H1 (cell line): ENCODE measurements at regions not wholly inside any gene's neighbourhood (a gene's known extent, or its start where the extent isn't known, plus 50 kb on each side); places are given as distances from the start of the nearest gene placed in this dataset.

ENCODE experiments used
- CTCF ChIA-PET: fragments of 300-600 bp; sonication (Branson Sonifier 250); formaldehyde crosslinking; loops from one replicate; lab custom pipeline; 2021; ENCODE audit not compliant: partially characterized antibody; lab: Charles Lee
- POLR2A ChIA-PET: fragments of 300-600 bp; sonication (Branson Sonifier 250); formaldehyde crosslinking; loops from one replicate; lab custom pipeline; 2021; ENCODE audit warnings: inconsistent platforms; ENCODE audit not compliant: partially characterized antibody; lab: Charles Lee
- DNase-seq, 2 experiments: peaks; one replicate each; pipeline versions ENCODE4 v3.0.0 to v3.0.0-alpha.2; 2010 to 2022; ENCODE audit warnings: low spot score in 2 of 2, low read depth in 1 of 2, mixed read lengths in 1 of 2
- FAIRE-seq: peaks from 2 replicates; lab custom pipeline; 2011; peaks lifted over from hg19 to GRCh38; lab: Jason Lieb, UNC
- H2AFZ ChIP-seq: 2 replicates; pipeline ENCODE4 v1.8.1; 2012; ENCODE audit warnings: low read length, inconsistent platforms
- H2AK5ac ChIP-seq: 2 replicates; pipeline ENCODE4 v1.6.1; 2013; ENCODE audit warnings: low read depth, low read length
- H2BK120ac ChIP-seq: replicated peaks from 2 replicates; pipeline ENCODE3; 2013; ENCODE audit warnings: low read depth, low read length, inconsistent platforms
- H2BK12ac ChIP-seq: 2 replicates; pipeline ENCODE4 v1.6.1; 2013; ENCODE audit warnings: low read depth, low read length
- H2BK15ac ChIP-seq: 2 replicates; pipeline ENCODE4 v1.6.1; 2013; ENCODE audit warnings: low read length
- H2BK20ac ChIP-seq: 2 replicates; pipeline ENCODE4 v1.6.1; 2013; ENCODE audit warnings: low read length
- H2BK5ac ChIP-seq: 2 replicates; pipeline ENCODE4 v1.6.1; 2013; ENCODE audit warnings: low read depth, low read length
- H3K14ac ChIP-seq: 2 replicates; pipeline ENCODE4 v1.6.1; 2013; ENCODE audit warnings: inconsistent platforms; ENCODE audit not compliant: insufficient read length
- H3K18ac ChIP-seq: 2 replicates; pipeline ENCODE4 v1.6.1; 2013; ENCODE audit warnings: low read length; ENCODE audit errors: extremely low read depth
- H3K23ac ChIP-seq: 2 replicates; pipeline ENCODE4 v1.6.1; 2013; ENCODE audit warnings: inconsistent platforms; ENCODE audit not compliant: insufficient read length
- H3K23me2 ChIP-seq: 2 replicates; pipeline ENCODE4 v1.6.1; 2013; ENCODE audit warnings: low read depth, low read length
- H3K27ac ChIP-seq: 2 replicates; pipeline ENCODE4 v1.6.1; 2011; ENCODE audit warnings: low read depth, low read length, inconsistent platforms
- H3K27me3 ChIP-seq, 4 experiments: replicated peaks in 1 of 4; 1 replicate in 1 of 4; 2 replicates in 3 of 4; pipeline versions ENCODE4 v1.6.1 to v1.8.1; 2011 to 2013; ENCODE audit warnings: low read length in 3 of 4, mild to moderate bottlenecking in 3 of 4, inconsistent platforms in 2 of 4, mixed read lengths in 2 of 4, moderate library complexity in 1 of 4; ENCODE audit not compliant: control insufficient read depth in 3 of 4, insufficient read depth in 3 of 4; ENCODE audit errors: extremely low read depth in 1 of 4
- H3K36me3 ChIP-seq, 4 experiments: 2 replicates each; pipeline versions ENCODE4 v1.6.1 to v1.8.1; 2011 to 2013; ENCODE audit warnings: mild to moderate bottlenecking in 4 of 4, low read length in 3 of 4, moderate library complexity in 2 of 4, control low read depth in 1 of 4, inconsistent platforms in 1 of 4; ENCODE audit not compliant: insufficient read depth in 4 of 4, control insufficient read depth in 2 of 4
- H3K4ac ChIP-seq: replicated peaks from 2 replicates; pipeline ENCODE3; 2013; ENCODE audit warnings: low read length, low read depth, mixed read lengths, inconsistent platforms; ENCODE audit not compliant: insufficient read length
- H3K4me1 ChIP-seq, 4 experiments: replicated peaks in 1 of 4; 1 replicate in 1 of 4; 2 replicates in 3 of 4; pipeline versions ENCODE4 v1.6.1 to v1.8.1; 2011 to 2013; ENCODE audit warnings: low read length in 3 of 4, inconsistent platforms in 2 of 4, mixed read lengths in 1 of 4; ENCODE audit not compliant: insufficient read depth in 4 of 4, control insufficient read depth in 3 of 4
- H3K4me2 ChIP-seq, 2 experiments: 2 replicates each; pipeline versions ENCODE4 v1.6.1 to v1.8.1; 2011 to 2013; ENCODE audit warnings: low read depth in 2 of 2, low read length in 2 of 2, control low read depth in 1 of 2, inconsistent platforms in 1 of 2, mild to moderate bottlenecking in 1 of 2; ENCODE audit not compliant: insufficient read depth in 1 of 2
- H3K4me3 ChIP-seq, 4 experiments: fragments of 200-600, 300-600 bp in 1 of 4; sonication (generic), shearing (Covaris generic), sonication (Bioruptor Twin) in 1 of 4; 2 replicates each; pipeline versions ENCODE4 v1.5.1 to v1.8.1; 2011 to 2016; ENCODE audit warnings: low read length in 4 of 4, low read depth in 3 of 4, control low read depth in 2 of 4, inconsistent platforms in 2 of 4, mild to moderate bottlenecking in 2 of 4, mixed read lengths in 1 of 4, moderate library complexity in 1 of 4; ENCODE audit not compliant: insufficient read depth in 2 of 4; ENCODE audit errors: extremely low read depth in 1 of 4
- H3K56ac ChIP-seq: replicated peaks from 2 replicates; pipeline ENCODE3; 2013; ENCODE audit warnings: low read depth, mild to moderate bottlenecking, mixed read lengths, low read length, inconsistent platforms; ENCODE audit not compliant: insufficient read length
- H3K79me1 ChIP-seq: 2 replicates; pipeline ENCODE4 v1.6.1; 2013; ENCODE audit warnings: low read depth, low read length, control low read depth
- H3K79me2 ChIP-seq, 2 experiments: 2 replicates each; pipeline versions ENCODE4 v1.6.1 to v1.8.1; 2012 to 2013; ENCODE audit warnings: low read length in 2 of 2, mild to moderate bottlenecking in 2 of 2, inconsistent platforms in 1 of 2; ENCODE audit not compliant: insufficient read depth in 2 of 2, control insufficient read depth in 1 of 2
- H3K9ac ChIP-seq, 4 experiments: replicated peaks in 1 of 4; 1 replicate in 1 of 4; 2 replicates in 3 of 4; pipeline versions ENCODE4 v1.6.1 to v1.8.1; 2011 to 2013; ENCODE audit warnings: low read depth in 3 of 4, low read length in 3 of 4, control low read depth in 2 of 4, mild to moderate bottlenecking in 2 of 4, moderate library complexity in 2 of 4, inconsistent platforms in 1 of 4; ENCODE audit errors: extremely low read depth in 1 of 4
- H3K9me3 ChIP-seq, 2 experiments: 2 replicates each; pipeline versions ENCODE4 v1.6.1 to v1.8.1; 2012 to 2013; ENCODE audit warnings: mild to moderate bottlenecking in 2 of 2, moderate library complexity in 2 of 2, control low read depth in 1 of 2, inconsistent platforms in 1 of 2, low read depth in 1 of 2, low read length in 1 of 2, mixed read lengths in 1 of 2; ENCODE audit not compliant: insufficient read depth in 2 of 2
- H4K20me1 ChIP-seq, 2 experiments: replicated peaks in 1 of 2; 2 replicates each; pipeline versions ENCODE3 to v1.8.1; 2011 to 2013; ENCODE audit warnings: inconsistent platforms in 2 of 2, low read length in 2 of 2, mild to moderate bottlenecking in 1 of 2; ENCODE audit not compliant: insufficient read depth in 2 of 2, control insufficient read depth in 1 of 2
- H4K5ac ChIP-seq: 2 replicates; pipeline ENCODE4 v1.6.1; 2013; ENCODE audit warnings: low read length, low read depth, mixed read lengths, inconsistent platforms; ENCODE audit not compliant: insufficient read length
- H4K8ac ChIP-seq: 2 replicates; pipeline ENCODE4 v1.8.0; 2013; ENCODE audit warnings: mild to moderate bottlenecking, moderate library complexity, low read length, inconsistent platforms; ENCODE audit not compliant: insufficient read depth; ENCODE audit errors: extremely low read depth
- H4K91ac ChIP-seq: replicated peaks from 2 replicates; pipeline ENCODE3; 2013; ENCODE audit warnings: low read length, mixed read lengths, inconsistent platforms; ENCODE audit not compliant: insufficient read length
- BACH1 ChIP-seq: IDR thresholded peaks from 2 replicates; pipeline ENCODE4 v1.6.1; 2012; ENCODE audit warnings: low read length, improper control_type of control experiment
- CREB1 ChIP-seq: IDR thresholded peaks from 2 replicates; pipeline ENCODE4 v1.6.1; 2012; ENCODE audit warnings: inconsistent platforms
- EP300 ChIP-seq, 2 experiments: IDR thresholded peaks; 1 replicate in 1 of 2; 2 replicates in 1 of 2; pipeline ENCODE4 v1.6.1; 2011 to 2012; ENCODE audit warnings: low read depth in 2 of 2, low read length in 2 of 2, mild to moderate bottlenecking in 2 of 2, borderline replicate concordance in 1 of 2, inconsistent platforms in 1 of 2, moderate library complexity in 1 of 2
- FOSL1 ChIP-seq: IDR thresholded peaks from 2 replicates; pipeline ENCODE4 v1.6.1; 2011; ENCODE audit warnings: mild to moderate bottlenecking, low read depth, low read length, moderate library complexity; ENCODE audit not compliant: insufficient read depth
- GTF2F1 ChIP-seq: IDR thresholded peaks from 2 replicates; pipeline ENCODE4 v1.6.1; 2012; ENCODE audit warnings: low read depth, low read length, improper control_type of control experiment, borderline replicate concordance
- WGBS, 2 experiments: shearing (Covaris generic) in 1 of 2; methylation state at CpG; one replicate each; pipeline versions ENCODE4 v1.1.6 to v1.1.7; 2013 to 2015; ENCODE audit warnings: low lambda C conversion rate in 2 of 2, mixed read lengths in 2 of 2, inconsistent platforms in 1 of 2, low coverage in 1 of 2, missing lambda C conversion rate in 1 of 2; ENCODE audit not compliant: insufficient replicate concordance in 2 of 2, insufficient coverage in 1 of 2, insufficient read length in 1 of 2; ENCODE audit errors: extremely low coverage in 1 of 2, missing lambda C conversion rate in 1 of 2; 5-methylcytosine and 5-hydroxymethylcytosine counted together

GRCh38 chr2:228690681-228691080, 509.2 kb upstream of the SPHKAP start:
- no peak overlapping the region; the same call in 1 of the 2 replicates for H2BK20ac ChIP-seq
- TF ChIP-seq BACH1 (no peak), FOSL1 (no peak), EP300 (IDR thresholded peaks at IDR 0.05; ENCODE audit: borderline replicate concordance in 1 of 2, low read depth in 2 of 2, low read length in 2 of 2) (no peak), CREB1 (no peak), GTF2F1 (no peak)

More at GRCh38 chr2:228690681-228691080, 509.2 kb upstream of the SPHKAP start:
- Histone ChIP-seq H3K9ac (no peak overlapping the region), H2AFZ (peak overlapping the region; percentile 82; the same call in 1 of the 2 replicates), H4K20me1 (no peaks in the 10 kb centered on the region), H3K4me2 (no peak overlapping the region), H3K4ac (no peak overlapping the region), H3K4me1 (no peaks in the 10 kb centered on the region), H4K91ac (no peak overlapping the region), H2BK15ac (no peak overlapping the region), H2BK12ac (no peak overlapping the region), H3K56ac (no peak overlapping the region), H4K8ac (no peak overlapping the region), H3K36me3 (no peaks in the 10 kb centered on the region), H3K14ac (no peak overlapping the region), H3K79me2 (no peaks in the 10 kb centered on the region), H3K23me2 (no peaks in the 10 kb centered on the region; the same call in 1 of the 2 replicates), H3K4me3 (no peak overlapping the region), H3K27me3 (no peaks in the 10 kb centered on the region), H3K23ac (no peak overlapping the region), H3K27ac (no peak overlapping the region), H4K5ac (no peak overlapping the region), H2BK120ac (no peak overlapping the region), H2AK5ac (no peak overlapping the region), H2BK5ac (no peak overlapping the region), H3K79me1 (no peaks in the 10 kb centered on the region), H3K9me3 (no peaks in the 10 kb centered on the region), H3K18ac (no peak overlapping the region; the same call in 1 of the 2 replicates)
- DNase-seq, result no peak
- FAIRE-seq, result no peak
- ChIA-PET POLR2A (no interaction called here), CTCF (interaction anchor here (0.6 to 3.0 kb wide), 9 partner anchors 8 to 1027 kb away, joined by 3 to 32 read pairs (median 3); no protein-coding TSS in a partner anchor)
- WGBS, 2 experiments, result 78% methylated on average over 7 of the region's 7 CpGs; no CpG with 5 or more reads in 1 of the 2 experiments
